HTR-8/SVneo (cell line): ENCODE measurements at regions not wholly inside any gene's neighbourhood (a gene's known extent, or its start where the extent isn't known, plus 50 kb on each side); places are given as distances from the start of the nearest gene placed in this dataset.
"Not testable (repeated sequence)": the region's sequence is repeated elsewhere in the genome, so short reads cannot be mapped to it uniquely, and the experiment has no call there.

ENCODE experiments used
- DNase-seq: peaks from one replicate; pipeline ENCODE4 v3.0.0; 2011; ENCODE audit warnings: low spot score, mixed read lengths; ENCODE audit not compliant: insufficient read length
- FAIRE-seq: peaks from 2 replicates; lab custom pipeline; 2011; peaks lifted over from hg19 to GRCh38; lab: Jason Lieb, UNC

GRCh38 chr4:103499094-103499493 is 220.7 kb downstream of the TACR3 start:
- FAIRE-seq: no peak

GRCh38 chr4:103498161-103499070 is 221.4 kb downstream of the TACR3 start:
- peak; percentile 26 for FAIRE-seq
- DNase-seq: peak; percentile 6

More at GRCh38 chr4:103499094-103499493, 220.7 kb downstream of the TACR3 start:
- DNase-seq: no peak

- DNase-seq (no peak), FAIRE-seq (no peak)
These were observed 222.1 kb downstream of the TACR3 start for GRCh38 chr4:103497692-103498091.

- no peak for FAIRE-seq
- DNase-seq: no peak
These were observed 223.0 kb downstream of the TACR3 start for GRCh38 chr4:103496800-103497199.

- DNase-seq: no peak
- no peak for FAIRE-seq
These were observed 226.2 kb downstream of the TACR3 start for GRCh38 chr4:103493450-103494159.

GRCh38 chr4:103485296-103485695 is 234.5 kb downstream of the TACR3 start:
- not testable (repeated sequence) for FAIRE-seq, DNase-seq

- no peak for DNase-seq
- FAIRE-seq: no peak
These were observed 235.3 kb downstream of the TACR3 start for GRCh38 chr4:103484521-103484920.

DNA sequence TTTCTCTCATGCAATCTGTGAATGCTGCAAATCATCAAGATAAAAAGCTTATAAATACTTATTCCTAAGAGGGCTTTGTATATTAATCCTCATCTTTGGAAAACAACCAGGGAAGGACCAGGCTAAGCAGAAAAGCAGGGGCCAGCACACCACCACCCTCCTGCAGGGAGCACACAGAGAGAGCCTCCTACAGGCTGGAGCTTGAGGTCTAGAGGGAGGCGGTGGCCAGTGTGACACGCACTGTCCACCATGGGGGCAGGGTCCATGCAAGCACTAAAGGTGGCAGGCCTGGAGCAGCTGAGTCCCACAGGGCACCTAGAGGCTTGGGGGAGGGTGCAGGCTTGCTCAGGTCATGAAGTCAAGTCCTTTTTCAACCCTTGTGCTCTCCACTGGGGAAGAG is 236.9 kb downstream of the TACR3 start:
- no peak for DNase-seq
- no peak for FAIRE-seq

DNA sequence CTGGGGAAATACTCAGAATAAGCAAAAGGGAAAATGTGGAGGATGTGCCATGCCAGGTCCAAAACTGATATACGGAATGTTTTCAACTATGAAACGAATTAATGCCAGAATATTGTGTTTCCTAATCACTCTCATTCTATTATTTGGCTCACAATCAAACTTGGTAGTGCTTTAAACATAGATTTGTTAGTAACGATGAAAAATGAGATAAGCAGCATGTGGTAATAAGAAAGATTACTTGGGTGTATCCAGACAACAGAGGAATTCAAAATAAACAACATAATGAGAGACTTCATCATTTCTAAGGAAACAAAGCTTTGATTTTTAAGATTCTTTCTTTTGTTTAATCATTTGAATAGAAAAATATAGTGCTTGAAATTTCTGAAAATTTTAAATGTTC is 237.3 kb downstream of the TACR3 start:
- no peak for FAIRE-seq
- no peak for DNase-seq

DNA sequence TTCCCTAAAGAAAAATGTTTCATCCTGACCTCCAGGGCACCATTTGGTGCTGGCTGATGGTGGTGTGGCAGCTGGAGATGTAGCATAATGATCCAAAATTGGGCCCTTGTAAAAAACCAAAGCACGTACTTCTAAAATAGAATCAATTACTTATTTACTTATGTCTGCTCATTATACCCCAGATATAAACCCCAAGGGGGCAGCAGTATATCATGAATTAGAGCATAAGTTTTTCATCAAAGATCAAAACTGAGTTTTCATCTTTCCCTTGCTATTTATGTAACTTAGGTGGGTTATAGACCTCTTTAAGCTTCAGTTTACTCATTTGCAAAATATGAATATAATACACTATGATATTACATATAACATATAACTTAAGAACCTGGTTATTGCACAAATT is 241.1 kb downstream of the TACR3 start:
- no peak for FAIRE-seq
- DNase-seq: no peak

DNA sequence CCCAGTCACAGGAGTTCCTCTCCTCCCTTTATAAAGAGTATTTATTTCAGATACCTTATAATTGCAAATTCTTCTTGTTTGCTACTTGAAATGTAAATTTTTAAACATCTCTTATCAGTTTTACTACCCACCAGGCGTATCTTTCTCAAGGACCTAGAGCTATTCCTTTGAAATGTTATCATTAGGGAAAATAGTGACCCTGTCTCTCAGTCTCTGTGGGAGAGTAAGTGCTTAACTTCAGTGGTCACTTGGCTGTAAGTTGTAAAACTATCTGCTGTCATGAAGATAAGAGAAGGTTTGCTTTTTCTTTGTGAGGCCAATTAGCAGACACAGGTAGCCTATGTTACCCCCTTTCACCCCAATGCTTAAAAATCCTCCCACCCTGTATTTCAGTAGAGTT is 241.6 kb downstream of the TACR3 start:
- FAIRE-seq (no peak), DNase-seq (no peak)

GRCh38 chr4:103457566-103457965 is 259.4 kb upstream of the CENPE start:
- FAIRE-seq (no peak), DNase-seq (no peak)

DNA sequence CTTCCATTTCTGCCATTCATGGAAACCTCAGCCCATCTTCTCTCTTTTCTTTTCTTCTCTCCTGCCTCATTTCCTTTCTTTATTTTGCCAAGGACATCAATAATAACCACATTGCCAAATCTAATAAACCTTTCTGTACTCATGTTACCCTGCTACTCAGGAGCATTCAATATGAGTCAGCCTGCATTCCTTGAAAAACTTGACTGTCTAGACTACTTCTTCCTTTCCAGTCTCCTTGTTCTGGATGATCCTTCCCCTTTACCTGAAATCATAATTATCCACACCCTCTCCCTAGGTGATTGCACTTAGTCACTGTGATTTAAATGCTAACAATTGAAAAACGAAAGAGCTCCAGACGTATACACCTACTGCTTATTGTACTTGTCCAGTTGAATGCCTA is 253.2 kb upstream of the CENPE start:
- DNase-seq: no peak
- FAIRE-seq: no peak

GRCh38 chr4:103450693-103451092 is 252.6 kb upstream of the CENPE start:
- no peak for DNase-seq
- no peak for FAIRE-seq

DNA sequence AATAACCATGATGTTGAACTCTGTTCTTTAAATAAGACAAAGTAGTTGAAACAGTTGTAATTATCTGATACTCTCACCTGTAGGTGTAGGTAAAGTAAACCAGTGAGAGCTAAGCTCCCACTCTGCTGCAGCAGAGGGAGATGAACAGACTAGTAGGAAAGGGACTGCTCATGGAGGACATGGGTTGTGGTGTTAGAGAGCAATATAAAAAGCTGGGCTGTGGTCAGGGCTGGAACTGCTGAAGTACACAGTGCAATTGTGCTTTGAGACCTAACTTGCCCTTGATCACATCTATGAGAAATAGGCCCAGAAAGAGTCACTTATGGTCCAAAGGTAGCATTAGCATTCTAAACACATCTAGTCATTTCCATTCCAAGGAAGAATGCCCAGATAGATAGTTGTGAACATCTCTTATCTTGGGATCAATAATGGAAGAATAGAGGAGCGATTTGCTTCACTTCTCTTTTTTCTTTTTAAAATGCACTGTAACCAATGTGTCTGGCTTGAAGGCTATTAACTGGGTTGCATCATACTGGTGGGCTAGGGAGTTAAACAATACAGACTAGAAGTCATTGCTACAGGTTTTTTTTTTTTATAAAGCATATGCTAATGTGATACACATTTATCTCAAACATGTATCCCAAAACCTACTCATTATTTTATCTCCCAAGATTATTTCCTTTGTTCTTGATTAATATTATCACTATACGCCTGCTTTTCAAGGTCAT is 251.3 kb upstream of the CENPE start:
- FAIRE-seq (no peak), DNase-seq (no peak)

GRCh38 chr4:103445377-103445776 is 247.2 kb upstream of the CENPE start:
- DNase-seq (no peak), FAIRE-seq (no peak)

- no peak for FAIRE-seq
- no peak for DNase-seq
These were observed 245.2 kb upstream of the CENPE start for GRCh38 chr4:103443324-103443723.

DNA sequence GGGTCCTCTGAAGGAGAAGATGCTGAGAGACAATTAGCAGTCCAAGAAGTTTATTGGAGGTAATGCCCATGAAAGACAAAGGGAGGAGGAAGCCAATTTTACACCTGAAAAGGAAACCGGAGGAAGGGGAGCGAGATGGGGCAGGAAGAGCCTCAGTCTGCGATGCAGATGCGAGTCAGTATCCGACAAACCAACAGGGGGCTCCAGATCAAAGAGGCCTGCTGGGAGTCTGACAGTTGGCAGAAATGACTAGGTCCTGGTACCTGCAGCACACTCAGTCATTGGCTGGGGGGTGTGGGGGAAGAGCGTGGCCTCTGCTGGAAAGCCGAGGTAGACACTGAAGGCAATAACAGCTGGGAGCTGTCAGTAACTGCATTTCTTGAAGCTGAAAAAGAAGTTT is 231.1 kb upstream of the CENPE start:
- FAIRE-seq: no peak

GRCh38 chr4:103425406-103425805 is 227.3 kb upstream of the CENPE start:
- no peak for FAIRE-seq
- DNase-seq: no peak

More for the DNA sequence above, 231.1 kb upstream of the CENPE start:
- no peak for DNase-seq

- no peak for FAIRE-seq
- DNase-seq: no peak
These were observed 226.7 kb upstream of the CENPE start for GRCh38 chr4:103424853-103425252.

GRCh38 chr4:103423261-103423660 is 225.1 kb upstream of the CENPE start:
- FAIRE-seq (no peak), DNase-seq (no peak)
